SK-N-SH treated with all-trans-retinoic acid at 6 μM for 48 hours (cell line): ENCODE measurements at regions not wholly inside any gene's neighbourhood (a gene's known extent, or its start where the extent isn't known, plus 50 kb on each side); places are given as distances from the start of the nearest gene placed in this dataset.

Source experiments
- ATAC-seq: fragments of 200-7000 bp; cut with Tn5 transposase; 3 replicates; pipeline ENCODE4 v1.9.1; 2020; ENCODE audit warnings: mild to moderate bottlenecking, moderate library complexity
- BACH2 ChIP-seq: fragments of 250-450 bp; sonication (Bioruptor Pico); IDR thresholded peaks from 2 replicates; pipeline ENCODE4 v1.9.0; 2021; ENCODE audit warnings: mild to moderate bottlenecking, borderline replicate concordance
- CSDC2 ChIP-seq: fragments of 250-450 bp; sonication (Bioruptor Pico); IDR thresholded peaks from 2 replicates; pipeline ENCODE4 v1.5.0; 2020; ENCODE audit warnings: mild to moderate bottlenecking, moderate library complexity
- CSRNP3 ChIP-seq: fragments of 250-450 bp; sonication (Bioruptor Pico); IDR thresholded peaks from 2 replicates; pipeline ENCODE4 v1.5.1; 2021; ENCODE audit warnings: mild to moderate bottlenecking, moderate library complexity
- ESRRG ChIP-seq: fragments of 250-450 bp; sonication (Bioruptor Pico); IDR thresholded peaks from 2 replicates; pipeline ENCODE4 v1.6.1; 2021; ENCODE audit warnings: mild to moderate bottlenecking
- GLIS3 ChIP-seq: fragments of 250-450 bp; sonication (Bioruptor Pico); IDR thresholded peaks from 2 replicates; pipeline ENCODE4 v1.5.0; 2020; ENCODE audit warnings: mild to moderate bottlenecking, moderate library complexity
- ISL1 ChIP-seq: fragments of 250-450 bp; sonication (Bioruptor Pico); IDR thresholded peaks from 2 replicates; pipeline ENCODE4 v2.1.2; 2022; ENCODE audit warnings: mild to moderate bottlenecking, moderate library complexity
- OSR1 ChIP-seq: fragments of 250-450 bp; sonication (Bioruptor Pico); IDR thresholded peaks from 2 replicates; pipeline ENCODE4 v1.8.0; 2022; ENCODE audit warnings: moderate library complexity, mild to moderate bottlenecking, inconsistent platforms
- PPARA ChIP-seq: fragments of 250-450 bp; sonication (Bioruptor Pico); IDR thresholded peaks from 2 replicates; pipeline ENCODE4 v1.5.0; 2020; ENCODE audit warnings: mild to moderate bottlenecking, borderline replicate concordance
- RARB ChIP-seq: fragments of 250-450 bp; sonication (Bioruptor Pico); IDR thresholded peaks from 2 replicates; pipeline ENCODE4 v1.8.0; 2021; ENCODE audit warnings: mild to moderate bottlenecking, moderate library complexity
- SNAI2 ChIP-seq: fragments of 250-450 bp; sonication (Bioruptor Pico); IDR thresholded peaks from 2 replicates; pipeline ENCODE4 v1.5.0; 2020; ENCODE audit warnings: mild to moderate bottlenecking, moderate library complexity
- TCF4 ChIP-seq: fragments of 250-450 bp; sonication (Bioruptor Pico); IDR thresholded peaks from 2 replicates; pipeline ENCODE4 v1.8.0; 2021; ENCODE audit warnings: mild to moderate bottlenecking, moderate library complexity, borderline replicate concordance
- TOX ChIP-seq: fragments of 250-450 bp; sonication (Bioruptor Pico); IDR thresholded peaks from 2 replicates; pipeline ENCODE4 v1.8.0; 2021; ENCODE audit warnings: mild to moderate bottlenecking, moderate library complexity, borderline replicate concordance
- TSHZ2 ChIP-seq: fragments of 250-450 bp; sonication (Bioruptor Pico); IDR thresholded peaks from 2 replicates; pipeline ENCODE4 v1.5.0; 2020; ENCODE audit warnings: mild to moderate bottlenecking, moderate library complexity
- ZC3H10 ChIP-seq: fragments of 250-450 bp; sonication (Bioruptor Pico); IDR thresholded peaks from 2 replicates; pipeline ENCODE4 v1.5.1; 2021; ENCODE audit warnings: mild to moderate bottlenecking, moderate library complexity
- ZFP3 ChIP-seq: fragments of 250-450 bp; sonication (Bioruptor Pico); IDR thresholded peaks from 2 replicates; pipeline ENCODE4 v1.5.0; 2020; ENCODE audit warnings: mild to moderate bottlenecking, moderate library complexity
- ZFP30 ChIP-seq: fragments of 450-650 bp; formaldehyde crosslinking; IDR thresholded peaks from 2 replicates; pipeline ENCODE4 v1.5.0; 2022; ENCODE audit warnings: mild to moderate bottlenecking, moderate library complexity
- ZNF565 ChIP-seq: fragments of 450-650 bp; formaldehyde crosslinking; conservative IDR thresholded peaks from 2 replicates; pipeline ENCODE4 v1.5.0; 2020; ENCODE audit warnings: low read depth, mild to moderate bottlenecking, moderate library complexity
- ZNF70 ChIP-seq: fragments of 450-650 bp; formaldehyde crosslinking; IDR thresholded peaks from 2 replicates; pipeline ENCODE4 v1.5.0; 2020; ENCODE audit warnings: mild to moderate bottlenecking, moderate library complexity
- ZNF8 ChIP-seq: fragments of 450-650 bp; formaldehyde crosslinking; IDR thresholded peaks from 2 replicates; pipeline ENCODE4 v1.5.0; 2020; ENCODE audit warnings: mild to moderate bottlenecking, moderate library complexity
- TF ChIP-seq, protein P1 (sequence below): fragments of 250-450 bp; sonication (Bioruptor Pico); IDR thresholded peaks from 2 replicates; pipeline ENCODE4 v1.8.0; 2020; ENCODE audit warnings: mild to moderate bottlenecking, moderate library complexity, borderline replicate concordance
- TF ChIP-seq, protein P2 (sequence below): fragments of 250-450 bp; sonication (Bioruptor Pico); IDR thresholded peaks from 2 replicates; pipeline ENCODE4 v1.8.0; 2021; ENCODE audit warnings: low read depth, mild to moderate bottlenecking, moderate library complexity, borderline replicate concordance

GRCh38 chr4:132901224-132901623, 247.9 kb upstream of the PCDH10 start:
- TF ChIP-seq ISL1 (CRISPR knock-in tag) (no peak), OSR1 (CRISPR knock-in tag) (no peak), SNAI2 (CRISPR knock-in tag) (no peak), TCF4 (CRISPR knock-in tag) (no peak), ZNF565 (CRISPR knock-in tag) (no peak), ZC3H10 (CRISPR knock-in tag) (no peak)
- ATAC-seq: no peak

- TF ChIP-seq TOX: no peak
- TF ChIP-seq ZFP3 (CRISPR knock-in tag): no peak
- ATAC-seq: no peak
Measured at GRCh38 chr4:132910229-132910748, 238.8 kb upstream of the PCDH10 start.

DNA sequence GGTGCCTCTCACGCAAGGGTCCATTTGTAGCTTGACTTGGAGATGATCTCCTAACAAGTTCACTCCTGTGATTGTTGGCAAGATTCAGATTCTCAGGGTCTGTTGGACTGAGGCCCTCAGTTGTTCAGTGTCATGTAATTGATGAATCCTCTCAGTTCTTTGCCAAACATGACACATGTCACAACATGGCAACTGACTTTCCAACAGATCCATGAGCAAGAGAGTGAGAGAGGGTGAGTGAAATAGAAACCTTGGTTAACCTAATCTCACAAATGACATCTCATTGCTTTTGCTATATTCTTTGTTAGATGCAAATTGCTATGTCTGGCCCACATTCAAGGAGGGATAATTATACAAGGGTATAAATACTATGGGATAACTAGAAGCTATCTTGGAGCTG, 231.0 kb upstream of the PCDH10 start:
- TF ChIP-seq ZNF565 (CRISPR knock-in tag) (no peak), CSRNP3 (CRISPR knock-in tag) (no peak), PPARA (CRISPR knock-in tag) (no peak), RARB (CRISPR knock-in tag) (no peak), TOX (no peak), ESRRG (CRISPR knock-in tag) (no peak), TCF4 (CRISPR knock-in tag) (no peak), OSR1 (CRISPR knock-in tag) (no peak), ZFP30 (no peak), BACH2 (CRISPR knock-in tag) (no peak), TSHZ2 (CRISPR knock-in tag) (no peak), CSDC2 (CRISPR knock-in tag) (no peak), GLIS3 (no peak), ZC3H10 (CRISPR knock-in tag) (no peak), ZNF70 (CRISPR knock-in tag) (no peak)
- TF ChIP-seq, protein P1, sequence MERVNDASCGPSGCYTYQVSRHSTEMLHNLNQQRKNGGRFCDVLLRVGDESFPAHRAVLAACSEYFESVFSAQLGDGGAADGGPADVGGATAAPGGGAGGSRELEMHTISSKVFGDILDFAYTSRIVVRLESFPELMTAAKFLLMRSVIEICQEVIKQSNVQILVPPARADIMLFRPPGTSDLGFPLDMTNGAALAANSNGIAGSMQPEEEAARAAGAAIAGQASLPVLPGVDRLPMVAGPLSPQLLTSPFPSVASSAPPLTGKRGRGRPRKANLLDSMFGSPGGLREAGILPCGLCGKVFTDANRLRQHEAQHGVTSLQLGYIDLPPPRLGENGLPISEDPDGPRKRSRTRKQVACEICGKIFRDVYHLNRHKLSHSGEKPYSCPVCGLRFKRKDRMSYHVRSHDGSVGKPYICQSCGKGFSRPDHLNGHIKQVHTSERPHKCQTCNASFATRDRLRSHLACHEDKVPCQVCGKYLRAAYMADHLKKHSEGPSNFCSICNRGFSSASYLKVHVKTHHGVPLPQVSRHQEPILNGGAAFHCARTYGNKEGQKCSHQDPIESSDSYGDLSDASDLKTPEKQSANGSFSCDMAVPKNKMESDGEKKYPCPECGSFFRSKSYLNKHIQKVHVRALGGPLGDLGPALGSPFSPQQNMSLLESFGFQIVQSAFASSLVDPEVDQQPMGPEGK (CRISPR knock-in tag): no peak
- TF ChIP-seq, protein P2, sequence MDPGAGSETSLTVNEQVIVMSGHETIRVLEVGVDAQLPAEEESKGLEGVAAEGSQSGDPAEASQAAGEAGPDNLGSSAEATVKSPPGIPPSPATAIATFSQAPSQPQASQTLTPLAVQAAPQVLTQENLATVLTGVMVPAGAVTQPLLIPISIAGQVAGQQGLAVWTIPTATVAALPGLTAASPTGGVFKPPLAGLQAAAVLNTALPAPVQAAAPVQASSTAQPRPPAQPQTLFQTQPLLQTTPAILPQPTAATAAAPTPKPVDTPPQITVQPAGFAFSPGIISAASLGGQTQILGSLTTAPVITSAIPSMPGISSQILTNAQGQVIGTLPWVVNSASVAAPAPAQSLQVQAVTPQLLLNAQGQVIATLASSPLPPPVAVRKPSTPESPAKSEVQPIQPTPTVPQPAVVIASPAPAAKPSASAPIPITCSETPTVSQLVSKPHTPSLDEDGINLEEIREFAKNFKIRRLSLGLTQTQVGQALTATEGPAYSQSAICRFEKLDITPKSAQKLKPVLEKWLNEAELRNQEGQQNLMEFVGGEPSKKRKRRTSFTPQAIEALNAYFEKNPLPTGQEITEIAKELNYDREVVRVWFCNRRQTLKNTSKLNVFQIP (CRISPR knock-in tag): no peak
- ATAC-seq: no peak

DNA sequence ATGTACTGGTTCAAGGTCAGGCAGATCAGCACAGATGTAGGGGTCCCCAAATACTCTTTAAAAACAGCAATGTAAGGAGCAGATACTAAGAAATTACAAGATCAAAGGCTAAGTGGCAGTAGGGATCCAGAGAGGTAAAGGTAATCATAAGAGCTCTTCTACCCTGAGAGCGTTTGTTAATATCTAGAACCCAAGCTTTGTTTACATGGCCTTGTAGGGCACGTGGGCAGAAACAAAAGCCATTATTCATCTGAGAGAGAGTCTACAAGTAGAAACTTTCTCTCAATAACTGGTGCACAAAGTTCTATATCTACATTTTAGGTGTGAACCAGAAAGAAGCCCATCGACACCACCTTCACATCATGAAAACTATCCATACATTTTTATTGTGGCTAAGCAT, 225.6 kb upstream of the PCDH10 start:
- no peak for ATAC-seq
- TF ChIP-seq CSRNP3 (CRISPR knock-in tag): no peak
- no peak for TF ChIP-seq ZC3H10 (CRISPR knock-in tag)
- TF ChIP-seq ZNF8 (CRISPR knock-in tag): no peak
- no peak for TF ChIP-seq PPARA (CRISPR knock-in tag)
- TF ChIP-seq, protein P1 (CRISPR knock-in tag): no peak
- TF ChIP-seq OSR1 (CRISPR knock-in tag): no peak
- no peak for TF ChIP-seq CSDC2 (CRISPR knock-in tag)
- no peak for TF ChIP-seq TSHZ2 (CRISPR knock-in tag)
- no peak for TF ChIP-seq SNAI2 (CRISPR knock-in tag)
- TF ChIP-seq BACH2 (CRISPR knock-in tag): no peak
- TF ChIP-seq GLIS3: no peak
- no peak for TF ChIP-seq TCF4 (CRISPR knock-in tag)
- TF ChIP-seq ZNF565 (CRISPR knock-in tag): no peak
- no peak for TF ChIP-seq ISL1 (CRISPR knock-in tag)
- TF ChIP-seq ZFP3 (CRISPR knock-in tag): no peak
